ENCODE measurements at regions not wholly inside any gene's neighbourhood (a gene's known extent, or its start where the extent isn't known, plus 50 kb on each side); places are given as distances from the start of the nearest gene placed in this dataset.

- DNase-seq (ENCODE audit: low spot score), result no peak
Measured at GRCh38 chr6:22883061-22883717, 313.8 kb downstream of the HDGFL1 start.

GRCh38 chr6:22884456-22884855, 315.1 kb downstream of the HDGFL1 start:
- no peak for DNase-seq (ENCODE audit: low spot score)

GRCh38 chr6:22886650-22887581, 317.6 kb downstream of the HDGFL1 start:
- peak; percentile 89 for DNase-seq (ENCODE audit: low spot score)

- DNase-seq (ENCODE audit: low spot score), result peak; percentile 59
Measured at GRCh38 chr6:22888163-22888752, 318.9 kb downstream of the HDGFL1 start.

- no peak for DNase-seq (ENCODE audit: low spot score)
Measured at GRCh38 chr6:22891934-22892333, 322.6 kb downstream of the HDGFL1 start.

GRCh38 chr6:22892452-22892851, 323.1 kb downstream of the HDGFL1 start:
- DNase-seq (ENCODE audit: low spot score), result no peak

GRCh38 chr6:22896696-22897095, 327.3 kb downstream of the HDGFL1 start:
- no peak for DNase-seq (ENCODE audit: low spot score)

- DNase-seq (ENCODE audit: low spot score), result no peak
Measured at GRCh38 chr6:22899426-22899825, 330.1 kb downstream of the HDGFL1 start.

GRCh38 chr6:22903826-22904225, 334.5 kb downstream of the HDGFL1 start:
- DNase-seq (ENCODE audit: low spot score), result no peak

GRCh38 chr6:22904431-22904830, 335.1 kb downstream of the HDGFL1 start:
- DNase-seq (ENCODE audit: low spot score), result no peak

GRCh38 chr6:22906091-22906549, 336.8 kb downstream of the HDGFL1 start:
- DNase-seq (ENCODE audit: low spot score), result peak; percentile 15

- no peak for DNase-seq (ENCODE audit: low spot score)
Measured at GRCh38 chr6:22907085-22907484, 337.7 kb downstream of the HDGFL1 start.

- DNase-seq (ENCODE audit: low spot score), result no peak
Measured at GRCh38 chr6:22910370-22910769, 341.0 kb downstream of the HDGFL1 start.

GRCh38 chr6:22913612-22914011, 344.2 kb downstream of the HDGFL1 start:
- no peak for DNase-seq (ENCODE audit: low spot score)

GRCh38 chr6:22917344-22917743, 348.0 kb downstream of the HDGFL1 start:
- DNase-seq (ENCODE audit: low spot score), result no peak

- no peak for DNase-seq (ENCODE audit: low spot score)
Measured at GRCh38 chr6:22921828-22922227, 352.5 kb downstream of the HDGFL1 start.

- DNase-seq (ENCODE audit: low spot score), result no peak
Measured at GRCh38 chr6:22925304-22925835, 356.0 kb downstream of the HDGFL1 start.

GRCh38 chr6:22925920-22926789, 356.8 kb downstream of the HDGFL1 start:
- DNase-seq (ENCODE audit: low spot score), result no peak

- no peak for DNase-seq (ENCODE audit: low spot score)
Measured at GRCh38 chr6:22926790-22927354, 357.5 kb downstream of the HDGFL1 start.

- no peak for DNase-seq (ENCODE audit: low spot score)
Measured at GRCh38 chr6:22928775-22929174, 359.4 kb downstream of the HDGFL1 start.

- DNase-seq (ENCODE audit: low spot score), result no peak
Measured at GRCh38 chr6:22929311-22929985, 360.1 kb downstream of the HDGFL1 start.
